ENCODE measurements at regions not wholly inside any gene's neighbourhood (a gene's known extent, or its start where the extent isn't known, plus 50 kb on each side); places are given as distances from the start of the nearest gene placed in this dataset.

GRCh38 chr11:122214567-122214966 is 98.6 kb upstream of the BLID start:
- TF ChIP-seq ZFX (IDR thresholded peaks at IDR 0.05) (no peak), CTCF (conservative IDR thresholded peaks at IDR 0.05) (no peak)
- H3K27ac ChIP-seq, result no peak overlapping the region

- TF ChIP-seq CTCF (conservative IDR thresholded peaks at IDR 0.05) (no peak), ZFX (IDR thresholded peaks at IDR 0.05) (no peak)
- no peak overlapping the region for H3K27ac ChIP-seq
Observed at GRCh38 chr11:122214080-122214479, 98.1 kb upstream of the BLID start.

GRCh38 chr11:122213171-122213570 is 97.2 kb upstream of the BLID start:
- no peak overlapping the region for H3K27ac ChIP-seq
- no peak for TF ChIP-seq ZFX (IDR thresholded peaks at IDR 0.05)
- TF ChIP-seq CTCF (conservative IDR thresholded peaks at IDR 0.05), result no peak

GRCh38 chr11:122210367-122210997 is 94.5 kb upstream of the BLID start:
- no peak overlapping the region for H3K27ac ChIP-seq
- no peak for TF ChIP-seq CTCF (conservative IDR thresholded peaks at IDR 0.05)
- TF ChIP-seq ZFX (IDR thresholded peaks at IDR 0.05), result no peak

GRCh38 chr11:122209619-122210366 is 93.8 kb upstream of the BLID start:
- TF ChIP-seq ZFX (IDR thresholded peaks at IDR 0.05) (no peak), CTCF (conservative IDR thresholded peaks at IDR 0.05) (no peak)
- no peak overlapping the region for H3K27ac ChIP-seq

- H3K27ac ChIP-seq, result no peak overlapping the region
- TF ChIP-seq ZFX (IDR thresholded peaks at IDR 0.05) (no peak), CTCF (conservative IDR thresholded peaks at IDR 0.05) (no peak)
Observed at GRCh38 chr11:122207921-122208764, 92.1 kb upstream of the BLID start.

GRCh38 chr11:122207505-122207904 is 91.5 kb upstream of the BLID start:
- no peak overlapping the region for H3K27ac ChIP-seq
- no peak for TF ChIP-seq ZFX (IDR thresholded peaks at IDR 0.05)
- no peak for TF ChIP-seq CTCF (conservative IDR thresholded peaks at IDR 0.05)

Data from C4-2B (cell line).